KMS-11 (cell line): ENCODE measurements at regions not wholly inside any gene's neighbourhood (a gene's known extent, or its start where the extent isn't known, plus 50 kb on each side); places are given as distances from the start of the nearest gene placed in this dataset.

ENCODE experiments used
- H2AFZ ChIP-seq: fragments of 200-600 bp; sonication (generic); 2 replicates; pipeline ENCODE4 v1.6.1; 2016; ENCODE audit warnings: antibody characterized with exemption, mixed run types, low read depth
- H3K27ac ChIP-seq: fragments of 200-600 bp; sonication (generic); 2 replicates; pipeline ENCODE4 v1.6.1; 2016; ENCODE audit warnings: mild to moderate bottlenecking, mixed run types
- H3K27me3 ChIP-seq: fragments of 200-600 bp; sonication (generic); 2 replicates; pipeline ENCODE4 v1.6.1; 2017; ENCODE audit warnings: mild to moderate bottlenecking, low read depth, mixed run types, moderate library complexity; ENCODE audit not compliant: insufficient read depth
- H3K36me3 ChIP-seq: fragments of 200-600 bp; sonication (generic); 2 replicates; pipeline ENCODE4 v1.6.1; 2017; ENCODE audit warnings: mild to moderate bottlenecking, mixed run types; ENCODE audit not compliant: insufficient read depth
- H3K4me1 ChIP-seq: fragments of 200-600 bp; sonication (generic); 2 replicates; pipeline ENCODE4 v1.6.1; 2016; ENCODE audit warnings: mild to moderate bottlenecking, low read depth, mixed run types; ENCODE audit not compliant: poor library complexity, severe bottlenecking
- H3K4me2 ChIP-seq: fragments of 200-600 bp; sonication (generic); 2 replicates; pipeline ENCODE4 v1.7.0; 2016; ENCODE audit warnings: mild to moderate bottlenecking, mixed run types
- H3K4me3 ChIP-seq: fragments of 200-600 bp; sonication (generic); IDR thresholded peaks from 2 replicates; pipeline ENCODE4 v1.6.1; 2017; ENCODE audit warnings: low read depth, low read length, mixed read lengths; ENCODE audit not compliant: insufficient read depth
- H3K79me2 ChIP-seq: fragments of 200-600 bp; sonication (generic); 2 replicates; pipeline ENCODE4 v1.6.1; 2016; ENCODE audit warnings: low read depth, mixed run types; ENCODE audit not compliant: insufficient read depth
- H3K9ac ChIP-seq: fragments of 200-600 bp; sonication (generic); 2 replicates; pipeline ENCODE4 v1.6.1; 2016; ENCODE audit warnings: mild to moderate bottlenecking, mixed run types
- H4K20me1 ChIP-seq: fragments of 200-600 bp; sonication (generic); 2 replicates; pipeline ENCODE4 v1.6.1; 2016; ENCODE audit warnings: mild to moderate bottlenecking, mixed run types; ENCODE audit not compliant: insufficient read depth
- TF ChIP-seq, protein P1 (sequence below): fragments of 200-600 bp; sonication (generic); conservative IDR thresholded peaks from 2 replicates; pipeline ENCODE4 v1.6.1; 2017; ENCODE audit warnings: low read depth, mild to moderate bottlenecking, antibody characterized with exemption, low read length, moderate library complexity, mixed read lengths

DNA sequence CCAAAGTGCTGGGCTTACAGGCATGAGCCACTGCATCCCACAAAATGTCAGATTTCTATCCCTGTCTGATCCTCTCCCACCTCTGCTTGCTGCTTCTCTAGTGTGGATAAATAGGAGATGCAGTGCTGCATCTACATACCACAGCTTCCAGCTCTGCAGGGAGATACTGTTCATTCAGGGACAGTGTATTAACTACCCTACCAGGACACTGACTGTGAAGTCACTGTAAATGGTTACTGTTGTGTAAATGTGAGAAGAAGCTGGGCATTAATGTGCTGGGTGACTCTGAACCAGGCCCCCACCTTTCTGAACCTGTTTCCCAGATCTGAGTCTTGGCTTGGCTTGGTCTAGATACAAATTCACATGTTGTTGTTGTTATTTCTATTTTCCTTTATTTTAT, 488.6 kb upstream of the SULF2 start:
- TF ChIP-seq, protein P1, sequence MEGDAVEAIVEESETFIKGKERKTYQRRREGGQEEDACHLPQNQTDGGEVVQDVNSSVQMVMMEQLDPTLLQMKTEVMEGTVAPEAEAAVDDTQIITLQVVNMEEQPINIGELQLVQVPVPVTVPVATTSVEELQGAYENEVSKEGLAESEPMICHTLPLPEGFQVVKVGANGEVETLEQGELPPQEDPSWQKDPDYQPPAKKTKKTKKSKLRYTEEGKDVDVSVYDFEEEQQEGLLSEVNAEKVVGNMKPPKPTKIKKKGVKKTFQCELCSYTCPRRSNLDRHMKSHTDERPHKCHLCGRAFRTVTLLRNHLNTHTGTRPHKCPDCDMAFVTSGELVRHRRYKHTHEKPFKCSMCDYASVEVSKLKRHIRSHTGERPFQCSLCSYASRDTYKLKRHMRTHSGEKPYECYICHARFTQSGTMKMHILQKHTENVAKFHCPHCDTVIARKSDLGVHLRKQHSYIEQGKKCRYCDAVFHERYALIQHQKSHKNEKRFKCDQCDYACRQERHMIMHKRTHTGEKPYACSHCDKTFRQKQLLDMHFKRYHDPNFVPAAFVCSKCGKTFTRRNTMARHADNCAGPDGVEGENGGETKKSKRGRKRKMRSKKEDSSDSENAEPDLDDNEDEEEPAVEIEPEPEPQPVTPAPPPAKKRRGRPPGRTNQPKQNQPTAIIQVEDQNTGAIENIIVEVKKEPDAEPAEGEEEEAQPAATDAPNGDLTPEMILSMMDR = no peak
- Histone ChIP-seq H3K27me3 (peaks cover 6% of the 10 kb centered on the region; the same call in 1 of the 2 replicates), H3K9ac (no peak overlapping the region)

GRCh38 chr20:48270885-48271284, 485.6 kb upstream of the SULF2 start:
- Histone ChIP-seq H3K36me3 (no peaks in the 10 kb centered on the region), H3K9ac (no peak overlapping the region), H3K4me3 (no peak overlapping the region), H4K20me1 (no peaks in the 10 kb centered on the region), H3K27ac (no peak overlapping the region), H3K4me2 (no peak overlapping the region), H3K4me1 (no peaks in the 10 kb centered on the region), H3K27me3 (peaks cover 4% of the 10 kb centered on the region; the same call in 1 of the 2 replicates), H2AFZ (no peak overlapping the region), H3K79me2 (no peaks in the 10 kb centered on the region)
- TF ChIP-seq, protein P1 = no peak

More for the DNA sequence above, 488.6 kb upstream of the SULF2 start:
- no peaks in the 10 kb centered on the region for H4K20me1 ChIP-seq
- H3K4me2 ChIP-seq = no peak overlapping the region
- H3K4me1 ChIP-seq = no peaks in the 10 kb centered on the region
- H2AFZ ChIP-seq = no peak overlapping the region
- no peaks in the 10 kb centered on the region for H3K79me2 ChIP-seq
- H3K36me3 ChIP-seq = no peaks in the 10 kb centered on the region
- H3K27ac ChIP-seq = no peak overlapping the region
- H3K4me3 ChIP-seq = no peak overlapping the region

DNA sequence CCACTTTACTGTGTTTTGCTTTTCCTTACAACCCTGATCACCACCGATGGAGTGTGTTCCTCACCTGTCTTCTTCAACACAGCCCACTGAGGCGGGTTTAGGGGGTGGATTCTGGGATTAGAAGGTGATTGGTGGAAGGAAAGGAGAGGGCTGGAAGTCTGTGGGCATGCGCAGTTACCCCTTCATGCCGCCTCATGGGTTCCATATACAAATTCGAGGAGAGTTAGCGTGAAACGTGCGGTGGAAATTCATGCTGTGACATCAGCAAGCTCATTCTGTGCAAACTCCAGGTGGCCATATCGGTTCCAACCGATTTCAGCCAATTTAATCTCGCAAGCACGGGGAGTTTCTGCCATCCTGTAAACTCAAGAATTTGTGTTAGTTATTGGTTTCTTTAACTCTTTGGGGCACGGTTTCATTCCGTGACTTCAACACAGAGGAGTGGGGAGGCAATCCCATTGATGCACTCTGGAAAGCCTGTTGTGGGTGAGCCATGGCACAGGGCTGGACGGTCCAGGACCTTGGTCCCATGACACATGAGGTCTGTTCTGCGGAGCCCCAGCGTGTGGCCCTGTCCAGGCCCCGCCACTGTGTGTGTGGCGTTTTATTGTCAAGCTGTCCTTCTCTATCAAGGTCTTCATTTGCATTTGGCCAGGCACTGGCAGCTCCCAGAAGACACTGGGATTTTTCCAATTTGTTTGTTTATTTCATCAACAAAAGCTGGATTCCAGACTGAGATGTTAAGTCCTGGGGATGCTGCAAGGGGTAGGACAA, 482.8 kb upstream of the SULF2 start:
- Histone ChIP-seq H4K20me1 (no peaks in the 10 kb centered on the region), H3K9ac (no peak overlapping the region), H3K4me2 (no peak overlapping the region), H3K4me3 (no peak overlapping the region), H3K27me3 (peaks cover 14% of the 10 kb centered on the region; the same call in 1 of the 2 replicates), H2AFZ (no peak overlapping the region), H3K79me2 (no peaks in the 10 kb centered on the region), H3K27ac (no peak overlapping the region), H3K4me1 (no peaks in the 10 kb centered on the region), H3K36me3 (no peaks in the 10 kb centered on the region)
- TF ChIP-seq, protein P1 = no peak

- Histone ChIP-seq H3K4me2 (no peak overlapping the region), H3K27ac (no peak overlapping the region), H3K27me3 (peaks cover 14% of the 10 kb centered on the region; the same call in 1 of the 2 replicates), H2AFZ (no peak overlapping the region), H3K36me3 (no peaks in the 10 kb centered on the region), H3K4me1 (no peaks in the 10 kb centered on the region), H4K20me1 (no peaks in the 10 kb centered on the region), H3K9ac (no peak overlapping the region), H3K4me3 (no peak overlapping the region), H3K79me2 (no peaks in the 10 kb centered on the region)
- TF ChIP-seq, protein P1 = no peak
These were observed 481.3 kb upstream of the SULF2 start for GRCh38 chr20:48266571-48266970.
